Kidney (tissue), 13 donors: ENCODE measurements at regions not wholly inside any gene's neighbourhood (a gene's known extent, or its start where the extent isn't known, plus 50 kb on each side); places are given as distances from the start of the nearest gene placed in this dataset.
"Not testable (repeated sequence)": the region's sequence is repeated elsewhere in the genome, so short reads cannot be mapped to it uniquely, and the experiment has no call there.

ENCODE experiments used
- DNase-seq, 5 donors: peaks; one replicate each; pipeline ENCODE4 v3.0.0-alpha.2; 2013 to 2020
- FAIRE-seq: peaks from 2 replicates; lab custom pipeline; 2012; peaks lifted over from hg19 to GRCh38; lab: Jason Lieb, UNC
- H3K27ac ChIP-seq, 2 donors: one replicate each; pipeline ENCODE4 v1.7.0; 2013; ENCODE audit warnings: low read depth in 2 of 2, low read length in 2 of 2, inconsistent platforms in 1 of 2
- H3K27me3 ChIP-seq: one replicate; pipeline ENCODE4 v1.7.1; 2013; ENCODE audit warnings: low read length, inconsistent platforms; ENCODE audit not compliant: control insufficient read depth, insufficient read depth
- H3K36me3 ChIP-seq, 3 donors: one replicate each; pipeline versions ENCODE4 v1.7.0 to v1.7.1; 2013; ENCODE audit warnings: low read length in 3 of 3, control low read depth in 1 of 3, inconsistent platforms in 1 of 3; ENCODE audit not compliant: insufficient read depth in 3 of 3, control insufficient read depth in 2 of 3
- H3K4me1 ChIP-seq, 3 donors: one replicate each; pipeline versions ENCODE4 v1.7.0 to v1.7.1; 2013; ENCODE audit warnings: low read length in 3 of 3, inconsistent platforms in 1 of 3, low read depth in 1 of 3; ENCODE audit not compliant: control insufficient read depth in 2 of 3, insufficient read depth in 2 of 3
- H3K4me3 ChIP-seq, 3 donors: one replicate each; pipeline versions ENCODE4 v1.7.0 to v1.8.1; 2013; ENCODE audit warnings: low read length in 3 of 3, control low read depth in 1 of 3, inconsistent platforms in 1 of 3
- H3K9ac ChIP-seq, 3 donors: one replicate each; pipeline versions ENCODE4 v1.7.0 to v1.7.1; 2013; ENCODE audit warnings: low read length in 3 of 3, control low read depth in 1 of 3, inconsistent platforms in 1 of 3
- H3K9me3 ChIP-seq, 3 donors: one replicate each; pipeline versions ENCODE4 v1.7.0 to v1.7.1; 2013; ENCODE audit warnings: low read length in 3 of 3, control low read depth in 1 of 3, inconsistent platforms in 1 of 3; ENCODE audit not compliant: control insufficient read depth in 2 of 3, insufficient read depth in 1 of 3
- CTCF ChIP-seq: IDR thresholded peaks from 3 replicates; pipeline ENCODE4 v1.5.1; 2012; ENCODE audit warnings: mild to moderate bottlenecking, moderate library complexity, borderline replicate concordance; ENCODE audit not compliant: insufficient read depth; ENCODE audit errors: extremely low read depth
- intact Hi-C: fragments of 100-400 bp; cut with DNase I; formaldehyde crosslinking; loops from one replicate; pipeline ENCODE4 v1.11.1; 2022
- donor health status: control.
- donor health status: control.
- donor health status: control.
- donor health status: control.
- donor health status: control.
- donor health status: DM: yes; HTN: yes; CAD: no.
- donor health status: Normal renal cell carcinoma (clear cell type).

- H3K27me3 ChIP-seq = no peaks in the 10 kb centered on the region
- DNase-seq = no peak
- intact Hi-C loops = no loop called here
- TF ChIP-seq CTCF = no peak
- no peaks in the 10 kb centered on the region for H3K9me3 ChIP-seq
- H3K4me1 ChIP-seq = no peaks in the 10 kb centered on the region
- H3K9ac ChIP-seq = no peak overlapping the region
- no peaks in the 10 kb centered on the region for H3K36me3 ChIP-seq
- H3K27ac ChIP-seq = no peak overlapping the region
- H3K4me3 ChIP-seq = no peak overlapping the region
- FAIRE-seq = no peak
Measured at GRCh38 chr5:111922344-111922743, 165.3 kb upstream of the NREP start.

- intact Hi-C loops = not testable (repeated sequence)
Measured at GRCh38 chr5:111921691-111922090, 164.7 kb upstream of the NREP start.

GRCh38 chr5:111914966-111915636 lies 158.1 kb upstream of the NREP start:
- no peak overlapping the region for H3K4me3 ChIP-seq
- H3K9ac ChIP-seq = no peak overlapping the region
- H3K4me1 ChIP-seq = no peaks in the 10 kb centered on the region
- no peak for DNase-seq
- H3K36me3 ChIP-seq = no peaks in the 10 kb centered on the region
- TF ChIP-seq CTCF = no peak
- no peaks in the 10 kb centered on the region for H3K27me3 ChIP-seq
- no peak for FAIRE-seq
- H3K9me3 ChIP-seq = no peaks in the 10 kb centered on the region
- no peak overlapping the region for H3K27ac ChIP-seq
- intact Hi-C loops = no loop called here

More at GRCh38 chr5:111921691-111922090, 164.7 kb upstream of the NREP start:
- not testable (repeated sequence) for H3K36me3 ChIP-seq, H3K4me3 ChIP-seq, H3K27ac ChIP-seq, DNase-seq, H3K9ac ChIP-seq, H3K4me1 ChIP-seq, H3K9me3 ChIP-seq, FAIRE-seq, H3K27me3 ChIP-seq

GRCh38 chr5:111902436-111902835 lies 145.4 kb upstream of the NREP start:
- H3K27ac ChIP-seq = no peak overlapping the region
- intact Hi-C loops = no loop called here
- no peaks in the 10 kb centered on the region for H3K4me1 ChIP-seq
- DNase-seq (no peak), FAIRE-seq (no peak)
- TF ChIP-seq CTCF = no peak
- no peak overlapping the region for H3K4me3 ChIP-seq
- no peak overlapping the region for H3K9ac ChIP-seq
- H3K36me3 ChIP-seq = no peaks in the 10 kb centered on the region
- H3K27me3 ChIP-seq = no peaks in the 10 kb centered on the region
- peaks cover 0 to 12% (median 0%) of the 10 kb centered on the region in 3 donors for H3K9me3 ChIP-seq
